GM19023 (cell line): ENCODE measurements at regions not wholly inside any gene's neighbourhood (a gene's known extent, or its start where the extent isn't known, plus 50 kb on each side); places are given as distances from the start of the nearest gene placed in this dataset.
"Not testable (repeated sequence)": the region's sequence is repeated elsewhere in the genome, so short reads cannot be mapped to it uniquely, and the experiment has no call there.

Experiments used
- ATAC-seq: cut with Tn5 transposase; IDR thresholded peaks from one replicate; pipeline ENCODE4 v1.9.1; 2021; ENCODE audit warnings: mild to moderate bottlenecking, moderate library complexity; ENCODE audit not compliant: unreplicated experiment

DNA sequence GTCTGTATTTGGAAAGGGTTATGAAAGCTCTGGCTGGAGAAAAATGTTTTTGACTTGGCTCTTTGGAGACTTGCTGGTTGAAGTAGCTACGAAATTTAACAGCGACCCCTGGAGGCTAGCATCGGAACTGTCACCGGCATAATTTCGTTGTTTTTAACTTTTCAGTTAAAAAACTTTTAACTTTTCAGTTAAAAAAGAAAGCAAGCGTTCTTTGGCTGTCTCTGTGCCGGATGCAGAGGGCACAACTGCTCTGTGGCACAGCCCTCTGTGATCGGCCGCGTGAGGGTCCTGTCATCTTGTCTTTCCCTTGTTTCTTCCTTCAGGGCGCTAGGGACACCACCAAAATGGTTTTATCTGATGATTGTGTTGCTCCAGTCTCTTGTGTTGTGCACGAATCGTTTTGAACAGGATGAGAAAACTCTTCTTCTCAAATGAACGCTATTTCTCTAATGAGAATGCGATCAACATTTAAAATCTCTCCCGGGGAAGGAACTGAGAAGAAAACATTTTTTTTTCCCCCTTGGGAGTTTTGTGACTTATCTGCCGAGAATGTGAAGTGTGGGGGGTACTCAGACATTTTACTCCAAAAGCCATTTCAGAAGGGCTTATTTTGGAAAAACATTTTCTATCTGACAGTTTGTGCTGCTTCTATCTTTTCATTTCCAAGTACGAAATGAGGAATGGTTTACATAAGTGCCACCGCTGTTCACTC lies 57.1 kb downstream of the ADCYAP1 start:
- no peak for ATAC-seq

- no peak for ATAC-seq
These were observed 58.6 kb downstream of the ADCYAP1 start for GRCh38 chr18:963276-963675.

DNA sequence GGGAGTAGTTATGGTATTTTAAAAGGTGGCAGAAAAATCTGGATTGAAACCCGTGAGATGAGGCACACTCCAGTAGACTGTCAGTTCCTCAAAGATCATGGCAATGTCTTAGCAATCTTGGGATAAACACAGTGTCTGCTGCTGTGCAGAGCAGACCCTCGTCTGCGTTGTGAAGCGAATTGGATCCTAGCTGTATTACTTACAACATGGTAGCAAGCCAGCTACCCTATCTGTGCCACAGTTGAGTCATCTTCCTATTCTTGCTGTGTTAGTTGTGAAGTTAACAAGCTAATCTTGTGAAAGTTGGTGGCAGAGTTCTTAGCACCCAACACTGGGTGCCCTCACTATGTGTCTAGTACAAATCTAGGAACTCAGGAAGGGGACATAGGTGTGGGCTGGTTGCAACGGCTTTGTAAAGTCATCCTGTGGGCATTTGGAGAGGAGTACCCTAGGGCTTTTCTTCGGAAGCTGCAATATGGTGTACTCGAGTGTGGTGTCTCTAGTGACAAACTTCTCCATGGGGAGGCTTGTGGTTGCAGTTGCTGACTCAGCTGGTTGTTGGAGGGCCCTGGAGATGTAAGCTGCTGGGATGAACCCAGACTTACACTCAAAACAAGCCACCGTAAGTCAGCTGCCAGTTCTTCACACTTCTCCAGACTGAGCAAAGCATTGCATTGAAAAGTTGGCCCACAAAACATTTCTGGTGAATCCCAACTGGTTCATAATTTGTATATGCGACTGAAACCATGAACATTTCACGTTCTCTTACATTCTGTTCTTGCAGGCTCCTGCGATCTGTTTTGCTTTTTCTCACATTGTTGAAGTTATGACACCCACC lies 61.5 kb downstream of the ADCYAP1 start:
- no peak for ATAC-seq

- no peak for ATAC-seq
These were observed 62.3 kb downstream of the ADCYAP1 start for GRCh38 chr18:966759-967576.

DNA sequence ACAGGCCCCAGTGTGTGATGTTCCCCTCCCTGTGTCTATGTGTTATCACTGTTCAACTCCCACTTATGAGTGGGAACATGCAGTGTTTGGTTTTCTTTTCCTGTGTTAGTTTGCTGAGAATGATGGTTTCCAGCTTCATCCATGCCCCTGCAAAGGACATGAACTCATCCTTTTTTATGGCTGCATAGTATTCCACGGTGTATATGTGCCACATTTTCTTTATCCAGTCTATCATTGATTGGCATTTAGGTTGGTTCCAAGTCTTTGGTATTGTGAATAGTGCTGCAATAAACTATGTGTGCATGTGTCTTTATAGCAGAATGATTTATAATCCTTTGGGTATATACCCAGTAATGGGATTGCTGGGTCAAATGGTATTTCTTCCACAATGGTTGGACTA lies 64.2 kb downstream of the ADCYAP1 start:
- not testable (repeated sequence) for ATAC-seq

DNA sequence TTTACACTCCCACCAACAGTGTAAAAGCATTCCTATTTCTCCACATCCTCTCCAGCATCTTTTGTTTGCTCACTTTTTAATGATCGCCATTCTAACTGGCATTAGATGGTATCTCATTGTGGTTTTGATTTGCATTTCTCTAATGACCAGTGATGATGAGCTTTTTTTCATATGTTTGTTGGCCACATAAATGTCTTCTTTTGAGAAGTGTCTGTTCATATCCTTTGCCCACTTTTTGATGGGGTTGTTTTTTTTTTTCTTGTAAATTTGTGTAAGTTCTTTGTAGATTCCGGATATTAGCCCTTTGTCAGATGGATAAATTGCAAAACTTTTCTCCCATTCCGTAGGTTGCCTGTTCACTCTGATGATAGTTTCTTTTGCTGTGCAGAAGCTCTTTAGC lies 64.6 kb downstream of the ADCYAP1 start:
- not testable (repeated sequence) for ATAC-seq

DNA sequence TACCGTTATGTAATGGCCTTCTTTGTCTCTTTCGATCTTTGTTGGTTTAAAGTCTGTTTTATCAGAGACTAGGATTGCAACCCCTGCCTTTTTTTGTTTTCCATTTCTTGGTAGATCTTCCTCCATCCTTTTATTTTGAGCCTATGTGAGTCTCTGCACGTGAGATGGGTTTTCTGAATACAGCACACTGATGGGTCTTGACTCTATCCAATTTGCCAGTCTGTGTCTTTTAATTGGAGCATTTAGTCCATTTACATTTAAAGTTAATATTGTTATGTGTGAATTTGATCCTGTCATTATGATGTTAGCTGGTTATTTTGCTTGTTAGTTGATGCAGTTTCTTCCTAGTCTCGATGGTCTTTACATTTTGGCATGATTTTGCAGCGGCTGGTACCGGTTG lies 69.9 kb downstream of the ADCYAP1 start:
- ATAC-seq, result not testable (repeated sequence)

DNA sequence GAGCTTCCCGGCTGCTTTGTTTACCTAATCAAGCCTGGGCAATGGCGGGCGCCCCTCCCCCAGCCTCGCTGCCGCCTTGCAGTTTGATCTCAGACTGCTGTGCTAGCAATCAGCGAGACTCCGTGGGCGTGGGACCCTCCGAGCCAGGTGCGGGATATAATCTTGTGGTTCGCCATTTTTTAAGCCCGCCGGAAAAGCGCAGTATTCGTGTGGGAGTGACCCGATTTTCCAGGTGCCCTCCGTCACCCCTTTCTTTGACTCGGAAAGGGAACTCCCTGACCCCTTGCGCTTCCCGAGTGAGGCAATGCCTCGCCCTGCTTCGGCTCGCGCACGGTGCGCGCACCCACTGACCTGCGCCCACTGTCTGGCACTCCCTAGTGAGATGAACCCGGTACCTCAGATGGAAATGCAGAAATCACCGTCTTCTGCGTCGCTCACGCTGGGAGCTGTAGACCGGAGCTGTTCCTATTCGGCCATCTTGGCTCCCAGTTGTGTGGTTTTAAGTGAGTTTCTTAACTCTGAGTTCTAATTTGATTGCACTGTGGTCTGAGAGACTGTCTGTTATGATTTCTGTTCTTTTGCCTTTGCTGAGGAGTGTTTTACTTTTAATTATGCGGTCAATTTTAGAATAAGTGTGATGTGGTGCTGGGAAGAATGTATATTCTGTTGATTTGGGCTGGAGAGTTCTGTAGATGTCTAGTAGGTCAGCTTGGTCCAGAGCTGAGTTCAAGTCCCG lies 71.9 kb downstream of the ADCYAP1 start:
- not testable (repeated sequence) for ATAC-seq

- ATAC-seq, result not testable (repeated sequence)
These were observed 72.7 kb downstream of the ADCYAP1 start for GRCh38 chr18:977327-977726.

GRCh38 chr18:977732-978131 lies 73.1 kb downstream of the ADCYAP1 start:
- ATAC-seq, result not testable (repeated sequence)

- no peak for ATAC-seq
These were observed 75.9 kb downstream of the ADCYAP1 start for GRCh38 chr18:980586-980985.

- no peak for ATAC-seq
These were observed 79.3 kb downstream of the ADCYAP1 start for GRCh38 chr18:984004-984403.

- ATAC-seq, result no peak
These were observed 80.6 kb downstream of the ADCYAP1 start for GRCh38 chr18:985212-985661.

DNA sequence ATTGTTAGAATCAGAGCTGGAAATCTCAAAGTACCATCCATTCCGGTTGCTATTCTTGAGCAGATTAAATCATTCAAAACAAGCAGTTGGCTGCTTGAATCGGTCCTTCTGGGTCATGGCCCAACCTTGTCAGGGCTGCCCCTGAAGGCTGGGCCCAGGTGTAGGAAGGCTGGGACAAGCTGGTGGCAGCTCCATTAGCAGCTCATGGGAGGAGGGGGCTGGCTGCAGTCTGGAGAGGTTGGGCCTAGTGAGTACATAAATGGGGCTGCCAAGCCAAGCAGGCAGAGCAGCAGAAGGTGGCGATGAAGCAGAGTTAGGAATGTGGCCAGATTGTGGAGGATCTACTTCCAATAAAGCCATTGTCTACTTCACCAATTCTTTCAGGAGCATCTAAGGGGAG lies 81.4 kb downstream of the ADCYAP1 start:
- ATAC-seq, result no peak

- ATAC-seq, result no peak
These were observed 81.9 kb downstream of the ADCYAP1 start for GRCh38 chr18:986552-986951.

GRCh38 chr18:987325-988186 lies 82.9 kb downstream of the ADCYAP1 start:
- ATAC-seq, result no peak

DNA sequence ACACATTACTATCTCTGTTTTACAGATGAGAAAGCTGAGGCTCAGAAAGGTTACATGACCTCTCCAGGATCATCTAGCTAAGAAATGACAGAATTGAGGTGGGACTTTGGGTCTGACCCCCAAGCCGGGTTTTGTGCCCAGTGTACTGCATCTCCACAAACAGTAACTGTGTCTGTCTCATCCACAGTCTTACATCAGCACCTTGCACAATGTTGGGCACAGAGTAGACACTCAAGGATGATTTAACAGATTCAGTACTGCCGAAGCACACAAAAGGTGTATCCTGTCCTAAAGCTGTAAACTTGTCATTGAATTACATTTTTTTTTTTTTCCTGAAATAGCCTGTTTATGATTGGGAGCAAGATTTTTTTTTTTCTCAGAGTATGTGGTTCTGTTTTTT lies 84.8 kb downstream of the ADCYAP1 start:
- ATAC-seq, result no peak

GRCh38 chr18:990197-990596 lies 85.5 kb downstream of the ADCYAP1 start:
- no peak for ATAC-seq

GRCh38 chr18:991441-991840 lies 86.8 kb downstream of the ADCYAP1 start:
- no peak for ATAC-seq

- ATAC-seq, result no peak
These were observed 88.9 kb downstream of the ADCYAP1 start for GRCh38 chr18:993560-993959.
